Transverse colon (tissue), 4 donors: ENCODE measurements at regions not wholly inside any gene's neighbourhood (a gene's known extent, or its start where the extent isn't known, plus 50 kb on each side); places are given as distances from the start of the nearest gene placed in this dataset.

Source experiments
- EP300 ChIP-seq: sonication (generic); formaldehyde crosslinking; IDR thresholded peaks from one replicate; pipeline ENCODE4 v1.6.1; 2017; ENCODE audit warnings: antibody characterized with exemption, low read depth
- POLR2A ChIP-seq: fragments of 450-650 bp; IDR thresholded peaks from one replicate; pipeline ENCODE4 v1.6.1; 2016; ENCODE audit warnings: antibody characterized with exemption, mild to moderate bottlenecking, moderate library complexity
- POLR2AphosphoS5 ChIP-seq, 3 donors: sonication (generic); formaldehyde crosslinking; IDR thresholded peaks; one replicate each; pipeline ENCODE4 v1.6.1; 2016; ENCODE audit warnings: antibody characterized with exemption in 3 of 3
- TF ChIP-seq, protein P1 (sequence below), 5 experiments: fragments of 200-600 bp in 3 of 5; fragments of 450-650 bp in 2 of 5; sonication (generic) in 3 of 5; IDR thresholded peaks; 1 replicate in 2 of 5; 2 replicates in 3 of 5; pipeline ENCODE4 v1.5.1; 2016 to 2017; ENCODE audit warnings: antibody characterized with exemption in 5 of 5, inconsistent platforms in 3 of 5, mild to moderate bottlenecking in 2 of 5, moderate library complexity in 1 of 5

DNA sequence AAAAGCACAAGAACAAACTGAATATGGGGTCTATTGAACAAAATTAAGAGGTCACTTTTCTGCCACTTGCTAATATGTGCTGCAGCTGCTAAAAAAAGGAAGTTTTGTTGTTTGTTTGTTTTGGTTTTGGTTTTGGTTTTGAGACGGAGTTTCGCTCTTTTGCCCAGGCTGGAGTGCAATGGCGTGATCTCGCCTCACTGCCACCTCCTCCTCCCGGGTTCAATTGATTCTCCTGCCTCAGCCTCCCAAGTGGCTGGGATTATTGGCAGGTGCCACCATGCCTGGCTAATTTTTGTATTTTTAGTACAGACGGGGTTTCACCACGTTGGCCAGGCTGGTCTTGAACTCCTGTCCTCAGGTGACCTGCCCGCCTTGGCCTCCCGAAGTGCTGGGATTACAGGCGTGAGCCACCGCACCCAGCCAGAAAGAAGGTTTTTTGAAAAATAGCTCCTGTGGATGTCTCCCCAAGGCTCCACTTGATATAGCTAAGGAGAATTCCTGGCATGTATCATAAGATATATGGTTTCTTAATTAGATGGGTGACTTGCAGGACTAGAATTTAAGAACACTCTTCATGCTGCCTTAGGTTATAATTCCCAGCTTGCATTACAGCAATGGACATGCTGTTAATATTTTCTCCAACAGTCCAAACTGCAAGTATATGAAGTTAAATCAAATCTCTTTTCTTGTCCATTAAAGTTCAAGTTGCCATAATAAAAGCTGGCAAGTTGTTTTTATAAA is 237.6 kb upstream of the AMIGO2 start:
- TF ChIP-seq POLR2A (no peak), EP300 (no peak), POLR2AphosphoS5 (IDR thresholded peaks at IDR 0.05) (no peak)
- TF ChIP-seq, protein P1, sequence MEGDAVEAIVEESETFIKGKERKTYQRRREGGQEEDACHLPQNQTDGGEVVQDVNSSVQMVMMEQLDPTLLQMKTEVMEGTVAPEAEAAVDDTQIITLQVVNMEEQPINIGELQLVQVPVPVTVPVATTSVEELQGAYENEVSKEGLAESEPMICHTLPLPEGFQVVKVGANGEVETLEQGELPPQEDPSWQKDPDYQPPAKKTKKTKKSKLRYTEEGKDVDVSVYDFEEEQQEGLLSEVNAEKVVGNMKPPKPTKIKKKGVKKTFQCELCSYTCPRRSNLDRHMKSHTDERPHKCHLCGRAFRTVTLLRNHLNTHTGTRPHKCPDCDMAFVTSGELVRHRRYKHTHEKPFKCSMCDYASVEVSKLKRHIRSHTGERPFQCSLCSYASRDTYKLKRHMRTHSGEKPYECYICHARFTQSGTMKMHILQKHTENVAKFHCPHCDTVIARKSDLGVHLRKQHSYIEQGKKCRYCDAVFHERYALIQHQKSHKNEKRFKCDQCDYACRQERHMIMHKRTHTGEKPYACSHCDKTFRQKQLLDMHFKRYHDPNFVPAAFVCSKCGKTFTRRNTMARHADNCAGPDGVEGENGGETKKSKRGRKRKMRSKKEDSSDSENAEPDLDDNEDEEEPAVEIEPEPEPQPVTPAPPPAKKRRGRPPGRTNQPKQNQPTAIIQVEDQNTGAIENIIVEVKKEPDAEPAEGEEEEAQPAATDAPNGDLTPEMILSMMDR (IDR thresholded peaks at IDR 0.05), result no peak
